ENCODE measurements at regions not wholly inside any gene's neighbourhood (a gene's known extent, or its start where the extent isn't known, plus 50 kb on each side); places are given as distances from the start of the nearest gene placed in this dataset.

DNA sequence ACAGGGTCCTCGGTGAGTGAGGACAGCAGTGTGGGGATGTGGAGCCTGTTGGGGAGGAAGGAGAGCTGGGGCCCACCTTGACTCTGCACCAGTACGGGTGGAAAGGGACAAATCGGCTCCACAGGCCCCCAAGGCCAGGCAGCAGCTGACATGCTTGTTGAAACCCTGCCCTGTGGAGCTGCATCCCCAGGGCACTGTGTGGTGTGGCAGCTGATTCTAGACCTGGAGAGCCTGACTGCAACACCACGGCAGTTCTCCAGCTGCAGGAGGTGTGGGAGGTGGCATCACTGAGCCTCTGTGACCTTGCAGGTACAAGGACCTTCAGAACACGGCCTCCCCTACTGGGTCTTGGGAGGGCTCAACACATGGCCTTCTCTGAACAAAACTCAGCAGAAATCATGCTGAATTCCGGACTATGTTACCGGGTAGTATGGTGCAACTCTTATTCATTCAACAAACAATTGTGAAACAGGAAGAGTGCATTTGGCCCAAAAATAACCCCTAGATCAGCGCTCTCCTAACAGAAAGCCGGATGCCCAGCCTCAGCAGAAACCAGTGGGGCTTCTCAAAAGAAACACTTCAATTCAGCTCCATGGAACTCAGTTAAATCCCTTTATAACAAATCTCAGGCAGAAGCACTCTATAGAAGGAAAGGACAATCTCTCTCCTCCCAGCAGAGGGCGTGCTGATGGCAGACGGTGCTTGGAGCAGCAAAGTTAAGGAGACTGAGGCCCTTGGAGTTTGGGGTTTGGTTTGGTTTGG is 104.4 kb upstream of the SALL3 start:
- peak in 6 of 10 donors; percentile 32 to 85 (median 51) for DNase-seq
- intact Hi-C loops (cut with DNase I), result loop anchor here (10.0 kb wide), 1 partner anchor 210 kb away; no protein-coding TSS in a partner anchor

DNA sequence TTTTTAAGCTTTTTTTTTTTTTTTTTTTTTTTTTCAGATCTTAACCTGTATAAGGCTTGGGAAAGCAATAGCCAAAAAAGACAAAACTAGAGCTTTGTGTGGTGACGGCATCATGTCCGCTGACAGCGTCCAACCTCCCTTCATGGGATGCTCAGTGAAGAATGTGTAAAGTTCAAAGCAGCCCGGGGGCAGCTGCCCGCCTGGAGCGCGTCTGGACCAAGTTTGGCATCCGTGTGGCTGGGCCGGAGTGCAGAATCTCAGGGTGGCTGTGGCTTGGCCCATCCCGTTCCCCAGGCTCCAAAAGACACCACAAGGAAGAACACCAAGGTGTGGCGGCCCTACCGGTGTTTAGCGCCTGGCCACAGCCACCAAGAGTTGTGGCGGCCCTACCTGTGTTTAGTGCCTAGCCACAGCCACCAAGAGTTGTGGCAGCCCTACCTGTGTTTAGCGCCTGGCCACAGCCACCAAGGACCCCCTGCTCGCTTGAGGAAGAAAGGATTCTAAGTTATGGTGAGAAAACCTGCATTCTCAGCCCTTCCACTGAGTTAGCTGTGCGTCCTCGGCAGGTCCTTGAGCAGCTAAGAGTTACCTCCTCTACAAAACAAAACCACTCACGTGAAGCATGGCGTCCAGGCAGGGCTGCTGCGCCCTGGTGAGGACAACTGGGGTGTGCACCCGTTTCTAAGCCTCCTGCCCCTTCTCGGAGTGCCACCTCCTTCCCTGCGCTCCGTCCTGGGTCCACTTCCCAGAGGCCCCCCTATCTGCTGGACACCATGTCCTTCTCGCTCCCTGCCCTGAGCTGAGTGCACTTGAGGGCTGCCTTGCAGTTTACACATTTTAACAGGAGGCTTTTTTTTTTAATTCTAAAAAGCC is 103.6 kb upstream of the SALL3 start:
- intact Hi-C loops (cut with DNase I), result loop anchor here (10.0 kb wide), 1 partner anchor 211 kb away; no protein-coding TSS in a partner anchor
- peak in 2 of 10 donors; percentile 31 to 80 for DNase-seq

DNA sequence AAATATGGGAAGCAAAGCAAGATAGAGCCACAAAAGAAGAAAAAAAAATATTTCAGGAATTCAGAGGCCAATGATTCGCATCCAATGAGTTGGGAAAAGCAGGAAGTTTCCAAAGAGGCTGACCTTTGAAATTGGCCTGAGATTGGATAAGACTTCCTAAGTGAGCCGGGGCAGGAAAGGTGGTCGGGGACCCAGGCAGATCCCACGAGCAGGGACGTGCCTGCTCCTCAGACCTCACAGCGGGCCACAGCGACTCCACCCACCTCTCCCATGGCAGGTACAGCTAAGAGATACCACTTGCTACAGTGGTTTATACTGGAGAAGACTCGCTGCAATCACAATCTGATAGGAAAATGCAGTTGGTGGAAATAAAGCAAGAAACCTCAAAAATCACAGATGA is 102.8 kb upstream of the SALL3 start:
- intact Hi-C loops (cut with DNase I), result loop anchor here (10.0 kb wide), 1 partner anchor 212 kb away; no protein-coding TSS in a partner anchor
- DNase-seq, result peak in 1 of 10 donors; percentile 30

DNA sequence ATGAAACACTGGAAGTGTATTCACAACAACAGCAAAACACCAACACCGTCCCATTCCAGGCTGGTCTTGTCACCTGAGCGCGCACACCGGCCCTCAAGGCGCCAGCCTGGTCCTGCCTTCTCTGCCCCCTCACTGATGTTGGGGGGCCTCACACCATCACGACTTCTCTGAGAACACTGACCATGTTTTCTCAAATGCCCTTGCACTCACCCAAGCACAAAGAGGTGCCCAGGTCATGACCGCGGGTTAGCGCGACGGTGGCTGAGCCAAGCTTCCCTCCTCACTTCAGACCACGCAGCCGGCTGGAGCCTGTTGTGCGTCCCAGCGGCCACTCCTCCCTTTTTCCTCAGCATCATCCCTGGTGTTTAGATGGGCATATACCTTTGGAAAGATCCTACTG is 101.3 kb upstream of the SALL3 start:
- intact Hi-C loops (cut with DNase I), result loop anchor here (10.0 kb wide), 1 partner anchor 214 kb away; no protein-coding TSS in a partner anchor
- peak in 1 of 10 donors; percentile 31 for DNase-seq

DNA sequence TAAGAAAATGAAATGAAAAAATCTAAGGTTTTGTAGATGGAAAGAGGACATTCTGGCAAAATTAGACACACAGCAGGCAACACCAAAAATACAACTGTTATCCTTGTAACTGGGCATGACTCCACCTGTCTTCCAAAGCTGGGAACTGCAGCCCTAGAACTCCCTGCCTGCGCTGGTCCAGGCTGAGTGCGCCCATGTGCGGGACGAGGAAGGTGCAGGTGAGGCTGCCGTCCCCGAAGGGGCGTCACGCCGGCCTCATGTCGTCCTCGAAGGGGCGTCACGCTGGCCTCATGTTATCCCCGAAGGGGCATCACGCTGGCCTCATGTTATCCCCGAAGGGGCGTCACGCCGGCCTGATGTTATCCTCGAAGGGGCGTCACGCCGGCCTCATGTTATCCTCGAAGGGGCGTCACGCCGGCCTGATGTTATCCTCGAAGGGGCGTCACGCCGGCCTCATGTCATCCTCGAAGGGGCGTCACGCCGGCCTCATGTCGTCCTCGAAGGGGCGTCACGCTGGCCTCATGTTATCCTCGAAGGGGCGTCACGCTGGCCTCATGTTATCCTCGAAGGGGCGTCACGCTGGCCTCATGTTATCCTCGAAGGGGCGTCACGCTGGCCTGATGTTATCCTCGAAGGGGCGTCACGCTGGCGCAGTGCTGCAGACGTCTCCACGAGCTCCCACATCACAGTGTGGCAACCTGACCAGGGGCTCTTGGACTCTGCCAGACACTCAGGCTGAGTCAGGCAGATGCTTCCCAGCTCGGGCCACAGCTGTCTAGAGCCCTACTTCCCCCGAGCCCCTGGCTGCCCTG is 100.3 kb upstream of the SALL3 start:
- peak in 1 of 10 donors; percentile 62 for DNase-seq
- intact Hi-C loops (cut with DNase I), result loop anchor here (10.0 kb wide), 1 partner anchor 214 kb away; no protein-coding TSS in a partner anchor

DNA sequence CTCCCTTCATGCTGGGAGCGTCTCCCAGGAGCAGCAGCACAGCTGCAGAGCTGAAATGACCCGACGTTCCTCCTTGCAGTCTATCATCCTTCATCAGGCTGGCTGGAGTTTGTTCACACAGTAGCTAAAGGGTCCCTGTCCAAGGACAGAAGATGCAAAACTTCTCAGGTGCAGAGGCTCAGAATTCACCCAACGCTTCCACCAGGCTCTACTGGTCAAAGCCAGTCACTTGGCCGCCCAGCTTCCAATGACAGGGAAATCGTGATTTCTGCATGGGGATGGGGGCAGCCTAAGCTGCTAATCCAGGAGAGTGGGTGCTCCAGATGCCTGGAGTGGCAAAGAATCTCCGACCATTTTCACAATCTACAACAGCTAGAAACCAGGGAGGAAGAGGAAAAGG is 97.0 kb upstream of the SALL3 start:
- DNase-seq, result peak in 1 of 10 donors; percentile 6
- intact Hi-C loops (cut with DNase I), result no loop called here

DNA sequence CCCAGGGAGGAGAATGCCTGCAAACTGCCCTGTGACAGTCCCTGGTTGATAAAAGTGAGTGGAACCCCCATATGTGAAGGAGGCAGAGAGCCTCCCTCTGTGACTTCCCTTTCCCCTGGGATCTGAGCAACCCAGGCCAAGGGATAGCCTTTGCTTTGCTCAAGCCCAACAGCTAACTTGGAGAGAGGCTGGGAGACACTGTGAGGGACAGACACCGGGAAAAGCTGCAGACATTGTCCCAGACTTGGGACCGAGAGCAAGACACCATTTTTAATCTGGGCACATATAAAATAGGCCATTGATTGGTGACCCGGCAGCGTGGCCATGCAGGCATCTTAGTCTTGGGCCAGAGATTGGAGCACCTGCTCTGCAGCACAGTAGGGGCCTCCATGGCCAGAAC is 96.1 kb upstream of the SALL3 start:
- peak in 1 of 10 donors; percentile 23 for DNase-seq
- intact Hi-C loops (cut with DNase I), result no loop called here

DNA sequence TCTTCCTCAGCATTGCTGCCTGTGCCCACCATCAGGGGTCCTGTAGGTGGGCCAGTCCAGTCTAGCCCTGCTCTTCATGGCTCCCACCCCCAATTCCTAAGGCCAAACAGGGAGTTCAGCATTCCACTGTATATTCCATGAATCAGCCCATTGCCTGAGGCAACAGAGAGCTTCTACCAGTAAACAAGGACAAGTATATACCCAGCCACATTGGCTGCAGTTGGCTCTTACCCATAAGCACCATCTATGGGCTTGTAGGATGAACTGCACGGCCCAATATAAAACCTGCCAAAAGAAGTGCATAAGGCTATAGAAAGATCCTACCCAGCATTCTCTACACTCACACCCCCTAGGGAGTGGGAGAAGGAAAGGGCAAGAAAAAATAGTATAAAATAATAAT is 95.1 kb upstream of the SALL3 start:
- DNase-seq, result no peak
- intact Hi-C loops (cut with DNase I), result no loop called here

DNA sequence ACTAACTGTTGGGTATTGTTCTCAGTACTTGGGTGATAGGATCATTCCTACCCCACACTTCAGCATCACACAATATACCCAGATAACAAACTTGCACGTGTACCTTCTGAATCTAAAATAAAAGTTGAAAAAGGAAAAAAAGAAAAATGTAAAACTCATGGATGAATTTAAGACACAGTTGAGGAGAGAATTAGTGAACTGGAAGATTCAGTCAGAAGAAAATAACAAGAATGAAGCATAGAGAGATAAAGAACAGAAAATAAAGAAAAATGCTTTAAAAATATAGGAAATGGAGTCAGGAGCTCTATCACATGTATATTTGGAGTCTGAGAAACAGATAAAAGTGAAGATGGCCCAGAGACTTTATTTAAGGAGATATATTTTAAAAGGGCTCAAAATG is 90.4 kb upstream of the SALL3 start:
- intact Hi-C loops (cut with DNase I), result no loop called here
- no peak for DNase-seq

DNA sequence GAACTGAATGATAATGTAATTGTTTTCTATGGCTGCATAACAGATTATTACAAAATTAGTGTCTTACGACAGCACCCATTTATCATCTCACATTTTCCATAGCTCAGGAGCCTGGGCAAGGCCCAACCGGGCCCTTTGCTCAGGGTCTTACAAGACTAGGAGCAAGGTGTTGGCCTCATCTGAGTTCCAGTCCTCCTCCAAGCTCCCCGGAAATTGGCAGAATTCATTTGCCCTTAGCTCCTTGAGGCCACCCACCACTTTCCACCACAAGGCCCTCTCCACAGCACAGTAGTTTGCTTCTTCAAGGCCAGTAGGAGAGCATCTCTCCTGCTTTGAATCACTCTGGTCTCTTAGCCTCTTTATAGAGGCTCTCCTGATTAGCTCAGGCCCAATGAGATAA is 89.2 kb upstream of the SALL3 start:
- intact Hi-C loops (cut with DNase I), result no loop called here

DNA sequence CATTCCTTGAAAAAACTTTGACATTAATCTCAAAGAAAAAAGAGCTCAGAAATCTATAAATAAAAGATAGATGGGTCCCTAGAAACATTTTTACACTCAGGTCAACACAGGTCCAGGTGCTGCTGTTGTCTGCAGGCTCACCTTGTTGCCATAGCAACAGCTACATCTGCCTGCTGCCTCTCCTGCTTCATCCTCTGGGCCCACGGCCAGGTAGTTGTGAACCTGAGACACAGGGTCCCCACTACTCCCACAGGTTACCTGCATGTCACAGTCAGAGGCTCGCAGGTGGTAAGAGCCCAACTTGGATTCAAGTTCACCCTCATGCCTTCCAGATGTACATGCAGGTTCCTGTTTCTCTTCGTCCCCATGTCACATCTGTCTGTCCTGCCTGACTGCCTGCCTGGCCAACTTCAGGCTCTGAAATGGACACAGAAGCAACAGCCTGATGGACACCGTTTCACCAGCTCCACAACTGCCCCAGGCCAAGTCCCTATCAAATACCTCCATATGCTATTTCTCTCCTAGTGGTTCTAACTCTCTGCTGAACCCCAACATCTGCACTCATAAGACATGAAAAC is 88.3 kb upstream of the SALL3 start:
- intact Hi-C loops (cut with DNase I), result no loop called here
- DNase-seq, result peak in 1 of 10 donors; percentile 13

More for the DNA sequence above, 89.2 kb upstream of the SALL3 start:
- DNase-seq, result peak in 1 of 10 donors; percentile 5

DNA sequence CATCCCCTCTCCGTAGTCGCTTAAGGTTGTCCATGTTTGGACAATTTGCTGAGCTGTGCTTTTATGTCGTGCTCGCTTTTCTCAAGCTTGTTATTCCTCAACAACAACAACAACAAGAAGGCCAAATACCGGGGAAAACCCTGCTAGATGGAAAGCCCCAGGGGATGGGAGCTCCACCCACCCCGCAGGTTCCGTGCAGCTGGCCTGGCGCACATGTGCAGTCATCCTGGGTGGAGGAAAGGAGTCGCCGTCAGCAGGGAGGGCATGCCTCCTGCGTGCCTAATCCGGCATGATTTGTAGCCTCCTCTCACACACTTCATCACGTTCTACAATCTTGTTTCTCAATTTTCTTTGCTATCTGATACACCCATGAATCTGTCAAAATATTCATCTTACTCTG is 87.4 kb upstream of the SALL3 start:
- no peak for DNase-seq
- intact Hi-C loops (cut with DNase I), result no loop called here

DNA sequence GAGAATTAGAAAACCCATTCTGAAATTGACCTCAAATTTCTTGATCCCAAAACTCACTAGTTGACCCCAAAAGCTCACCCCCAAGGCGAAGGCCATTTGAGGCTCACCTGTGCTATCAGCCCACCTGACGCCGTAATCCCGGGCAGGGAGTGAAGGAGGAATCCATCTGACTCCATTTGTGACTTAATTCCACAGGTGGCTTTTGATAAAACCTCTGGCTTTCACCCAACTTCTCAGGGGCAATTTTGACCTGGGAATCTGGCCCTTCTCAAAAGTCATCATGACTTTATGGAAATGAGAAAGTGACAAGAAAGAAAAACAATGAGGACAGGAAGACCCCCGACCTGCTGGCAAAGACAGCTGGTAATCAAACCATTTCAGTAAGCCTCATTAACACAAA is 86.9 kb upstream of the SALL3 start:
- DNase-seq, result peak in 1 of 10 donors; percentile 2
- intact Hi-C loops (cut with DNase I), result no loop called here

DNA sequence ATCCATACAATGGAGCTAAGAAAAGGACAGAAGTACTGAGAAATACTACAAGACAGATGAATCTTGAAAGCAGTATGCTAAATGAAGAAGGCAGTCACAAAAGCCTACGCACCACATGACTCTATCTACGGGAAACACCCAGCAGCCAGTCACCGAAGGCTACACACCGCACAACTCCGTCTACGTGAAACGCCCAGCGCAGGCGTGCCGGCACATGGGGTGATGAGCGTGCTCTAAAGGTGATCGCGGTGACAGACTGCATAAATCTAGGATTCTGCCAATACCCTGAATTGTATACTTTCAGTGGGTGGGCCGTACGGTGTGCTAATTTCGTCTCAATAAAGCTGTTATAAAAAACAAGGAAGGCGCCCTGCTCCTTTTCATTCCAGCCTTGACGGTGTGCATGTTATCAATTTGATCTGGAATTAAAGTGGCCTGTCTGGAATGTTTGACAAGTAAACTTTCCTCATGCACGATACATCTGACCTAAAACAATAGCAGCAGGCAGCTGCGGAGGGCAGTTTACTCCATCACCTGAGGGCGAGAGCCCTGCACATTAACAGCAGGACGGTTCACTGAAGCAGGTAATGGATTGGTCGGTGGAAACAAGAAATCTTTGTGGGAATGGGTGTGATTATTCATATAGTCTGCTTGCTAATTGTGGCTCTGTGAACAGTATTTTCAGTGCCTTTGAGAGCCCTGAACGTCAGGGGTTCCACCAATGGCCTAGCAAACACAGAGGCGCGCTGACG is 86.2 kb upstream of the SALL3 start:
- intact Hi-C loops (cut with DNase I), result no loop called here

DNA sequence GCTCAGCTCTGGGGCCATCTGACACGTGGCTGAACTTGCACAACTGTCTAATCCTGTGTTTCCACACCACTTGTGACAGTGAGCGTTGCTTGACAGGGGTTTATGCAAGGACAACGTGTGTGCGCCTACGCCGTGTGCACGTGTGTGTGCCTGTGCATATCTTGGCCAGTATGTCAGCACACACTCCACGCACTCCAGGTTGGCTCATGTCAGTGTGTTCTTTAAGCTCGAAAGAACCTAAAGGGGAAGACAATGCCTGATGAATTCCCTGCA is 85.6 kb upstream of the SALL3 start:
- intact Hi-C loops (cut with DNase I), result no loop called here

More for the DNA sequence above, 86.2 kb upstream of the SALL3 start:
- DNase-seq, result peak in 1 of 10 donors; percentile 37

DNA sequence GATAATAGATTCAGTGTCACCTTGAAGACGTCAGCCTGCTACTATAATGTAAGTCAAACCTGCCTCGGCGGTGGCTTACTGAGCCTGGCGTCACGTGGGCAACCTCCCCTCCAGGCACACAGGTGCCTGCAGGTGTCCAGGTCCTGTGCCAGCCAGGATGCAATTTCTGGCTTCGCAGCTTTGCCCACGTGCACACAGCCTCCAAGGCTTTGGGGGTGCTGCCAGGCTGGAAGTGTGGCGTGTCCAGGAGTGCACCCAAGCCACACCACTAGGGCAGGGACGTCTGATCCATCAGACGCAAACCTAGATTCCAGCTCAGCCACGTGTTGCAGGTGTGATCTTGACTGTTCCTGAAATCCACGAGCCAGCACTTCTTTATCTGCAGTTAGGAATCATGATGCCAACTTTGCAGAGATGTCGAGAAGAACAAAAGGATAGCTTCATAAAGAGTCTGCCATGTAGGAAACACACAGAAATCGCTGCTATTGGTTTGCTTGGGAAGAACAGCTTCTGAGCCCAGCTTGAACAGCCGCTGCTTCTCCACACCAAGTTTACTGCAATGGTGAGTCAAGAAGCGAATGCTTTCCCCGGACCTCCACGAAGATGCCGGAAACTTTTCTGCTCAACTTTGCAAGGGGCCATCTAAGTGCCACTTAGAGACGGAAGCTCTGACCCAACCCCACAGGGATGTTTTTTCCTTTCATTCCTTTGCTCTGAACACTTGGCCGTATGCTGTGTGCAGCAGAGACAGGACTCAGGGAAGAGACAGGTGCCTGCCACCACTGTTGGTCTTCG is 84.2 kb upstream of the SALL3 start:
- intact Hi-C loops (cut with DNase I), result no loop called here
- peak in 1 of 10 donors; percentile 49 for DNase-seq

More for the DNA sequence above, 85.6 kb upstream of the SALL3 start:
- peak in 1 of 10 donors; percentile 67 for DNase-seq

DNA sequence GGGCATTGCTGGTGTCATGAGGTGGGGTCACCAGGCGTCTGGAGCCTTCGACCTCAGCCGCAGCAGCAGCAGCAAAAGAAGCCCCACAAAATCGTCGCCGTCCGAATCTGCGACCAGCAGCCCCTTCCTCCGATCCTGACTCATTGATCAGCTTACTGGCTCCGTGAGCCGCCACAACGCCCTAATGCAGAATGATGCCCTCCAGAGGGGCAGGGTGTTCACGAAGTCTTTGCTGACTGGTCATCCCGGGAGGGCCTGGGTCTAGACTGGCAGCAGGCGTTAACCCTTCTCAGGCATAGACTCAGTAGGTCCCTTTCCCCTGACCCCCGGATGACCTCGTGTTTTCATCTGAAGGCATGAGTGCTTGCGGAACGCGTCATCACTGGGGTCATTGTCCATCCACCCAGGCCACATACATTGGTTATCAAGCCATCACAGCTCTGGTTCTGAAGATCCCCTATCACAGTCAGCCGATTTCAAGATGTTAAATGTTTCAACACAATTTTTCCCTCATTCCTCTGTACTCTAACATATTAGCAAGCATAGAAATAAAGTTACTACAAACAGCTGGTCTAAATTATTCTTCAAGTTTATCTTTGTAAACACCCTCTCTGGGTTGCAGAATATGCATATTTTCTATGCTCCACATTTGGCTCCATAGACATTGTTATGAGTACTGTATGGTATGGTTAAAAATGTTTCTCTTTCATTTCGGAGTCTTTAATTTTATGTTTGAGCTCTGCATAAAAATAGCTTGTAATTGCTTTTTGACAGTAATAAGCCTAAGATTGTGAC is 83.3 kb upstream of the SALL3 start:
- DNase-seq, result no peak
- intact Hi-C loops (cut with DNase I), result no loop called here

DNA sequence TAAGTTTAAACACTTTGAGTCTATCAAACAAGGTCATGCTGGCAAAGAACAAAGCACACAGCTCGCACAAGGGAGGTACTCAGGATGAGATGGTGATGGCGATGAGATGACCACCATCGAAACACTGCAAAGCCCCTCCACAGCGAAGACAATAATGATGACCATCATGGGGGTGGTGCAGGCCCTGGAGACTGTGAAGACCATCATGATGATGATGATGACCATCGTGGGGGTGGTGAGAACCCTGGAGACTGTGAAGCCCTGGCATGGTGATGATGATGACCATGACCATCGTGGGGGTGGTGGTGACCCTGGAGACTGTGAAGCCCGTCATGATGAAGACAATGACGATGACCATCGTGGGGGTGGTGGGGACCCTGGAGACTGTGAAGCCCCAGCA is 81.6 kb upstream of the SALL3 start:
- intact Hi-C loops (cut with DNase I), result no loop called here
- DNase-seq, result peak in 1 of 10 donors; percentile 65

All from posterior cingulate gyrus (tissue), 11 donors.